Posterior vena cava (tissue), 2 donors: ENCODE measurements at regions not wholly inside any gene's neighbourhood (a gene's known extent, or its start where the extent isn't known, plus 50 kb on each side); places are given as distances from the start of the nearest gene placed in this dataset.

Experiments used
- DNase-seq: peaks from one replicate; pipeline ENCODE4 v3.0.0-alpha.2; 2020; ENCODE audit warnings: low spot score
- intact Hi-C, 2 donors: fragments of 100-400 bp; cut with DNase I; formaldehyde crosslinking; loops; one replicate each; pipeline versions ENCODE4 v1.14.1 to v1.14.2; 2022 to 2023
- donor health status: DM: yes; HTN: yes; CAD: no.
- donor health status: DM: yes; HTN: yes; CAD: no.

DNA sequence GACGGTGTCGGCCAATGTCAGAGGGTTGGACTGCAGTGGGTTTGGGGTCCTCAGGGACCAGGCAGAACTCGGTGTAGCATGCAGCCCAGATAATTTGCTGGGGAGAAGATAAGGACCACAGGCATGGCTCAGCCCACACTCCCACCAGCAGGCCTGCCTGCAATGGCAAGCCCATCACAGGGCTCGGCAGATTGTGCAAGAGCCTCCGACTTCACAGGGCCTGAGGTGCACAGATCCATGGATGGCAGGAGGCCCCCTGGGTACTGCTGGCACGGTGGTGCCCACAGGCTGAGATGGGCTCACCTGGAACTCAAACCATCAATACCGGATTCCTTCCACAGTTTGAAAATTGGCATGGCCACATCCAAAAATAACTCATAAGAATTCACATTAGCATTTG is 180.3 kb downstream of the TTLL2 start:
- DNase-seq = peak; percentile 75
- intact Hi-C loops = no loop called here

DNA sequence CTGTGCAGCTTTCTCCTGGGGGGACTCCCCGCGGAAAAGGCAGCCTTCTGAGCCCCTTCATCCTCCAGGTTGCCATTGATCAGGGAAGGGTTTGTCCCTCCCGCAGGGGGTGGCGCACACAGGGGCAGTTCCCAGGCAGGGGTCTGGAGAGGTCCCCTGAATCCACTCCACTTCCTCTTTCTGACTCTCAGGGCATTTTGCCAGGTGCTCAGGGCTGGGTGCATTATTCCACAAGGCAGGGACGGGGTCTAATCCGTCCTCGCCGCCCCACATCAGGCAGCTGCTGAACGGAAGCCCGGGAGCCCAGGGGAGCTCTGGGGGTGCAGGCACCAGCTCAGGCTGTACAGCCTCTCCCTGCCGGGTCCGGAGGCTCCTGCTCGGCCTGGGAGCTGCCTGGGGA is 180.9 kb downstream of the TTLL2 start:
- DNase-seq = peak; percentile 61
- intact Hi-C loops = no loop called here

DNA sequence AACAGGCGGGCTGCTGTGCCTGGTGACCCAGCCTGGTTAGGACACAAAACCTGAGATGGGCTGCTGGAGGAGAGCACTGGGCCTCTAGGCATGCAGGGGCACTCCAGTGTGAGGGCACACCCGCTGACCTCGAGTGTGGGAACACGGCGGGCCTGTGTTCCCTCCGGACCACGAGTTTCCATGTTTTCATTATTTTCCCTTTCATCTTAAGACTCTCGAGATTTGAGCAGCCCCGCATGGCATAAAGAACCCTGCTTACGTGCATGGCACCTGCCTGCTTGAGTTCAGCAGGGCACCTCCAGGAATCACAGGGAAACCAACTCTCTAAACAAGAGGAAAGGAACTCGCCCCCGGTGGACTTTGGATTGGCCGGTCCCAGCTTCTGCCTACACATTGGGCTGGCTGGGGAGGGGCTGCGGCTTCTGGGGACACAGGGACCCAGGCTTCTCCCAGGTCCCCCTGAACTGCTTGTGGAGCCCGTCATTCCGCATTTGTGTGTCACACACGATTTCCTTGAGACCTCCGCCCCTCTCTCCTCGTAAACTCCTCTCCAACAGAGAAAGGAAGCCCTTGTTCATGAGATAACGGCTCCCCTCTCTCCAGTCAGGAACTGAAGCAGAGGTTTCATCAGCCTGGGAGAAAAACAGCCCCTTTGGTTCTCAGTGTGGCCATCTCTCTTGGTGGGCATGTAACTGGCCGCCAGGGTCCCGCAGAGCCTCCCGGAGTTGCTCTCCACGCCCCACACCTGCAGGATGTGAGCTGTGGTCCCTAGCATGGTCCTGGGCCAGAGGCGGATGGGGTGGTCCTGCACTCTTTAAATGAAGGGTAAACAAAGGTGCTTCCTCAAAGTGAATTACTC is 181.8 kb downstream of the TTLL2 start:
- intact Hi-C loops = no loop called here
- peak; percentile 57 for DNase-seq

DNA sequence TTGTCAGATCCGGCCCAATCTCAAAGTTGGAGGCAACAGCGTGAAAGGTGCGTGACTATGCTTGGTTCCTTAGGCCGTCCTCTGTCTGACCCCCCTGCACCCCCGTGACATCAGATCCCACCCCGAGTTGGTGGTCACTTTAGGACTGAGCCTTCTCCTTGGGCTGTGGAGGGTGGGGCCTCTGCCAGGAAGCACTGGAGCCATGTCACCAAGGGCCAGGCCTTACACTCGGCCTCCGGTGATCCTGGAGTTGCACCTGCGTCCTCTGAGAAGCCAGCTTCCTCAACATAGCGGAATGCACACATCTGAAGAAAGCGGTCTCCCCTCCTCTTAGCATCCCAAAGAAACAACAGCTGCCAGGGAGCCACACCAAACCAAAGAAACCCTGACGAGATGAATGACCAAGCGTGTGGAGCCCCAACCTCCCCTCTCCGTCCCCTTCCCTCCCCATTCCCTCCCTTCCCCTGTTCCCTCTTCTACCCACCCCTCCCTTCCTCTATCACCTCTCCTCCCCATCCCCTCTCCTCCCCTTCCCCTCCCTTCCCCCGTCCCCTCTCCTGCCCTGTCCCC is 182.6 kb downstream of the TTLL2 start:
- DNase-seq = no peak
- intact Hi-C loops = no loop called here

DNA sequence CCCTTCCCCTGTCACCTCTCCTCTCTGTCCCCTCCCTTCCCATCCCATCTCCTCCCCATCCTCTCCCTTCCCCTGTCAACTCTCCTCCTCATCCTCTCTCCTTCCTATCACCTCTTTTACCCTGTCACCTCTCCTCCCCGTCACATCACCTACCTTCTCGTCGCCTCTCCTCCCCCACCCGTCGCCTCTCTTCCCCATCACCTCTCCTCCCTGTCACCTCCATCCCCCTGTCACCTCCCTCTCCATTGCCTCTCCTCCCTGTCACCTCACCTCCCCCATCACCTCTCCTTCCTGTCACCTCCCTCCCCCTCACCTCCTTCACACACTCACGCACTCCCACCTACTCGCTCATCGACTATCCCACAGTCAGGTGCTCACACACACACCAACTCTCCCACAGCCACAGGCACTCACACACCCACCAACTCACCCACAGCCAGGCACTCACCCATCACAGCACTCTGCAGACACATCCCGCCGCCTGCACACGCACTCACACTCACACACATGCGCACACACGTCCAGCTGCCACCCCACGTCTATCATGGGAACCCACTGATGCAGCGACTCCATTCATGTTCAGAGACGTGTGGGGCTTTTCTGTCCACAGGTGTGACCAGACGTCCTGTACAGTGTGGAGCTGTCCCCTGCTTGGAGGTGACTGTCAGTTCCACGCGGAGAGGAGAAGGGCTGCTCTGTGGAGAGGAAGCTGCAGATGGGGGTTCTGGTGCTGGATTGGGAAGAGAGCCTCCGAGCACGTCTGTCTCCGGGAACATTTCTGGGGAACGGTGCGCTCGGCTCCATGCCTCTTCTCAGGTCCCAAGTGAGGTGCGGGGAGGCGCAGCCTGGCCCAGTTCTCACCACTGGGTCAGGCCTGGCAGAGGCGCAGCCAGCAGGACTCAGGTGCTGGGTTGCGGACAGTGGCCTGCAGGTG is 184.3 kb downstream of the TTLL2 start:
- DNase-seq = peak; percentile 25

DNA sequence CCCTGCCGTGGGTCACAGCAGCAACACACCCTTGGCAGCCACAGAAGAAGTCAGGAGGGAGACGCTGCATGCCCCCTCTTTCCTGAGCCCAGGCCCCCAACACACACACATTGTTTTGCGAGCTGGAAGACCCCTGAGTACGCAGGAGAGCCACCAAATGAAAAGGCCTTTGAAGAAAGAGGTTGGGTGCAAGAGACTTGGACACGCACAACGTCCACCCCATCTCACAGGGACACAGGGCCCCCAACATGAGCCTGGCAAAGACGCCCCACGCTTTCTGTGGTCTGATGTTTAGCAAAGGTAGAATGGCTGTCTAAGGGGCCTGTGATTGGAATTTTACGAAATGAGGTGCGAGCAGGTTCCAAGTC is 185.0 kb downstream of the TTLL2 start:
- intact Hi-C loops = no loop called here
- DNase-seq = no peak

More for the DNA sequence above, 184.3 kb downstream of the TTLL2 start:
- intact Hi-C loops = no loop called here

DNA sequence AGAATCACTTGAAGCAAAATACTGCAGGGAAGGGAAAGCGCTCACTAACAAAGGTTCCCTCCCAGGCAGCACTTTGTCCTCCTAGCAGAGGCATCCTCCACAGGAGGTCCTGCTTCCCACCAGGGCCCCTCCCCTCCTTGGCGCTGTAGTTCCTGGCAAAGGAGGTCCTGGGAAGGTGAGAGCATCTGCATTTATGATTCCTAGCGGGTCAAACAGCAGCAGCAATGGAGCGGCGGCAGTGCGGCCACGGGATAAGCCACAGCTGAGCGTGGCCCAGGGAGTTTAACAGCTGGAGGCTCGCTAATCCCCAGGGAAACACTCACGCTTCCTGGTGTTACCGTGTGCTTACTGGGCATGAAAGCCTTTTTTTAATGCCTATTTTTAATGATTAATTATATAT is 185.8 kb downstream of the TTLL2 start:
- DNase-seq = no peak
- intact Hi-C loops = no loop called here

DNA sequence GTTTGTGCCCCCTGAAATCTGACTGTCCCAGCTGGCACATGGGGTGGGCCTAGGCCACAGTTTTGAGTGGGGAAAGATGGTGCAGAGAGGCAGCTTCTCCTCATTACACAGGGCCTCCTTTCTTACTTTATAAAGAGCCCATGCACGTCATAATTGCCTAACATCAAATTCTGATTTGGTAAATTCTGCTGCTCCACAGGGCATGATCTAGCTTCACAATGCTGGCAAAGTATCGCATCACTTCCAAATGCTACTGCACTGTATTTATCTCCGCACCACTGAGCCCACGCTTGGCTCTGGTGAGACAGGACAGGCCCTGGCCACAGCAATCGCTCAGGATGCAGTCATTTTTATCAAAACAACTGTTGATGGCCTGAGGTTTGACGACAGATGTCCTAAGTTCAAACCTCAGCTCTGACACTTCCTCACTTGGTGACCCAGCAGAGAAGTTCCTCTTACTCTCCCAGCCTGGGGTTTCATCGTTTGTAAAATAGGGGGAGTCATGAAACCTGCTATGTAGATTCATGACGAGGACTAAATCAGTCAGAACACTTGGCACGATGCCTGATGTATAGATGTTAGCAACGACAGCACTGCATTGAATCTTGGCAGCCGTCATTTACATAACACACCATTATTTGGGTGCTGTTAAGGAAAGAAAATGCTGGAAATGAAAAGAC is 187.9 kb downstream of the TTLL2 start:
- DNase-seq = no peak
- intact Hi-C loops = no loop called here

DNA sequence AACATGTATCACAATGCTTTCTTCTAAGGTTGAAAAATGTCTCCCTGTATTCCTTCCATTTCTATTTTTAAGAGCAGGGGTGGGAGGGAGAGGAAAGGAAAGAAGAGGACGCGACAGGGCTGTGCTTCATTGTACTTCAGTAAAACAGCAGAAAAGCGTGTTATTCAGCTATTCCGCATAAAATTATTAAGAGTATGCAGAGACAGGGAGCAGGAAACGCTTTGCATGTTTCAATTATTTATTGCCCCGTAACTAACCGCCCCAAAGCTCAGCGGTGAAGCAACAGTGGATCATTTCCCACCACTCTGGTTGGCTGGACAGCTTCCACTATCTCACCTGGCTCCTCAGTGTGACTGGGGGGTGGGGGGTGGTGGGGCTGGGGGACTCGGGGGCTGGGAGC is 188.9 kb downstream of the TTLL2 start:
- no peak for DNase-seq
- intact Hi-C loops = no loop called here

DNA sequence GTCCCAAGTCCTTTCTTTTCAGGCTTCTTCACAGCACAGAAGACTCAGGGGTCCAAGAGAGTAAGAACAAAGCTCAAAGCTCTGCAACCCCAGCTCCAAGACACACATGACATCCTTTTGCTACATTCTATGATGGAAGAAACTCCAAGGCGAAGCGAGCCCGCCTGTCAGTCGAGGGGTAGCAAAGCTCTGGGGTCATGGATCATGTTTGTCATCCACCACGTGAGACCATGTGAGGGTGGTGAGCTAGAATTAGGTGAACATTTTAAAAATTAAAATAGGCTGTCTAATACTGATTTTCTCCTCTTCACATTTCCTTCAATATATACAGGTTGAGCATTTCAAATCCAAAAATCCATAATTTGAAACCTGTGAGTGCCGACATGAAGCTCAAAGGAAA is 189.6 kb downstream of the TTLL2 start:
- intact Hi-C loops = no loop called here
- DNase-seq = no peak

DNA sequence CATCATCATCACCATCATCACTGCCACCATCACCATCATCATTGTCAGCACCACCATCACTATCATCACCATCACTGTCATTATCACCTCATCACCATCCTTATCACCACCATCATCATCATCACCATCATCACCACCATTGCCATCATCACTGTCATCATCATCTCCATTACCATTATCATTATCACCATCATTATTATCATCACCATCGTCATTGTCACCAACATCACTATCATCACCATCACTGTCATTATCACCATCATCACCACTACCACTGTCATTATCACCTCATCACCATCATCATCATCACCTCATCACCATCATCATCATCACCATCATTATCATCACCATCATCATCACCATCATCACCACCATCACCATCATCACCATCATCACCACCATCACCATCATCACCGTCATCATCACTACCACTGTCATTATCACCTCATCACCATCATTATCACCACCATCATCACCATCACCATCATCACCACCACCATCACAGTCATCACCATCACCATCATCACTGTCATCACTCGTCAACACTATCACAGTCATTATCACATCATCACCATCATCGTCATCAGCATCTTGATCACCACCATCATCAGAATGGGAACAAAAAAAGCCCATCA is 191.1 kb downstream of the TTLL2 start:
- intact Hi-C loops = no loop called here
- DNase-seq = no peak

DNA sequence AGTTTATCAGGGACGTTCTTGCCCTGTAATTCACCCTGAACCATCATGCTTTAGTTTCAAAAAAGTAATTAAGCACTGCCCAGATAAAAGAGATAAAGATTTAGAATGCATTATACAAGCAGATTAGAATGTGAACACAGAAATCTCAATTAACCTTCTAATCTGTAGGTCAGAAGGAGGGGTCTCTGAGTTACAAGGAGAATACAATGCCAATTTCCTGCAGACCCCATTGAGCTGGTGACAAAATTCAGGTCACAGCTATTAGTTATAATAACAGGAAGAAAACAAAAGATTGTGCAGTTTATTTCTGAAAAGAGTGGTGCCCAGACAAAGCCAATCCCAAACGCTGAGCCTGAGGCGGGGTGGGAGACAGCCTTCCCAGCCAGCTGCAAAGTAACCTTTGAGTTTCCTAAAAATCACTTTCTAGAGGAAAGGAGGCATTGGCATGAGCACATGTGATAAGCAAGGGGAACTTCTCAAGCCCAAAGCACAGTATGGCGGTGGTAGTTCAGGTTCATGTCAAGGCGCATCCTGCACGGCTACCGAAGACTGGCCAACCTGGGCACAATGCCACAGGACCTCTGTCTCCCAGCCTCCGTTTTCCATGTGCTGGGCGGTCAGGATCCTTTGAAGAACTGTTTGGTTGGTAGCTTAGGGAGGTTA is 192.5 kb downstream of the TTLL2 start:
- DNase-seq = no peak
- intact Hi-C loops = no loop called here

DNA sequence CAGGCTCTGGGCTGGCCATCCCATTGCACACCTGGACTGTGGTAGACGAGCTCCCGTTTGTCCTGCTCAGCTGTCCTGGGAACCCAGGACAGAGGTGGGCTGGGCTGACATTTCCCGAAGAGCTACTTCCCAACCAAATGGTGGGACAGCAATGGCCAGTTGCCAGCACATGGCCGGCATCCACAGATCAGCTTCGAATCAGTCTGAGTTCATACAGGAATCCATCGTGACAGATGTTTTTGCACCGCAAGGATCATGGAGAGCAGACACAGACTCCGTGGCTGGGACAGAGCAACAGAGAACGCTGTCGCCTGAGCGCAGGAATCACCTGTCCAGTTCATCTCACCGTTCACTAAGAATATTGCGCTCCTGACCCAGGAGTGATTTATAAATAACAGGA is 198.5 kb downstream of the TTLL2 start:
- no peak for DNase-seq
- intact Hi-C loops = no loop called here

DNA sequence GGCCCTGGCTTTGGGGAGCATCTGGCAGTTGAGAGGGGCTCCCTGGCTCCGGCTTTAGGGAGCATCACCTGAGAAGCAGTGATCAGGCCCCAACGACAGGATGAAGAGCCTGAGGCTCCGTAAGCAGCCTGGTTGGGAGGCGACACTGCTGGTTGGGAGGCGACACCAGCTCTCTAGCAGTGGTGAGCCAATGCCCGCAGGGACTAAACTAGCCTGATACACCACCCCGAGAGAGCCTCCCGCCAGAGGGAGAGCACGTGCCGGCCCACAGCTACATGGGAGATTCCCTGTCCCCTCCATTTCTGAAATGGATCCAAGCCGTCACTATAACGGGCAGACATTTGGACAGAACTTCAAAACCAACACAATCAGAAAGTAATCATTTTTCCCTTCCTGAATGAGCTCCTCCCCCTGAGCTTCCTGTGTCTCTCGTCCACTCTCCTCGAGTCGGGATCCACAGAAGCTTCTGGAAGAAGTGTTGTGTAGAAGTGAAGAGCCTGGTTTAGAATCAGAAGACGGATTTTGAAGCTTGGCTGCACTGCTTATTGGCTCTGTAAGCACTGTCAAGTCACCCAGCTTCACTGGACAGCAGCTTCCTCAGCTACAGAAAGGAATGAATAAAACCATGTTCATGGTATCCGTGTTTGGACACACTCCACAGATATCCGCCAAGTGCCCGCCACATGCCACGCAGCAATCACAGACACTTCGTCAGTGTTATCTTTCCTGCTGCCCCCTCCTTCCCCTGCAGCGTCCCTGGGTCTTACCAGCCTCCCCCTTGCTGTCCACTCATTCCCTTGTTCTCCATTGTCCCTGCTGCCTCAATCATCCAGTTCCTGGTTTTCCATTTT is 199.6 kb downstream of the TTLL2 start:
- intact Hi-C loops = no loop called here
- no peak for DNase-seq

DNA sequence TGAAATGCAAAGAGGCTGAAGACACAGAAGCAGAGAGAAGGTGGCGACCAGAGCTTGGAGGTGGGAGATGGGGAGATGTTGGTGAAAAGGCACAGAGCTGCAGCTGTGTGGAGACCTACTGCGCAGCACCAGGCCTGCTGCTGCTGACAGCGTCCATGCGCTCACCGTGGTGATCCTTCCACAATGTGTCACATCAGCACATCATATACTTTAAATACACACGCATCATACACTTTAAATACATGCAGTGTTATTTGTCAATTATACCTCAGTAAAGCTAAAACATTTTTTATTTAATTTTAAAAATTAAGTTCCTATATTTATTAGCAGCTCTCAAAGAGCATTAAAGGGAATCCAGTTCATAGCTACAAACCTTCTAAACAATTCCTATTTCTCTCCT is 200.9 kb downstream of the TTLL2 start:
- intact Hi-C loops = no loop called here
- DNase-seq = no peak

DNA sequence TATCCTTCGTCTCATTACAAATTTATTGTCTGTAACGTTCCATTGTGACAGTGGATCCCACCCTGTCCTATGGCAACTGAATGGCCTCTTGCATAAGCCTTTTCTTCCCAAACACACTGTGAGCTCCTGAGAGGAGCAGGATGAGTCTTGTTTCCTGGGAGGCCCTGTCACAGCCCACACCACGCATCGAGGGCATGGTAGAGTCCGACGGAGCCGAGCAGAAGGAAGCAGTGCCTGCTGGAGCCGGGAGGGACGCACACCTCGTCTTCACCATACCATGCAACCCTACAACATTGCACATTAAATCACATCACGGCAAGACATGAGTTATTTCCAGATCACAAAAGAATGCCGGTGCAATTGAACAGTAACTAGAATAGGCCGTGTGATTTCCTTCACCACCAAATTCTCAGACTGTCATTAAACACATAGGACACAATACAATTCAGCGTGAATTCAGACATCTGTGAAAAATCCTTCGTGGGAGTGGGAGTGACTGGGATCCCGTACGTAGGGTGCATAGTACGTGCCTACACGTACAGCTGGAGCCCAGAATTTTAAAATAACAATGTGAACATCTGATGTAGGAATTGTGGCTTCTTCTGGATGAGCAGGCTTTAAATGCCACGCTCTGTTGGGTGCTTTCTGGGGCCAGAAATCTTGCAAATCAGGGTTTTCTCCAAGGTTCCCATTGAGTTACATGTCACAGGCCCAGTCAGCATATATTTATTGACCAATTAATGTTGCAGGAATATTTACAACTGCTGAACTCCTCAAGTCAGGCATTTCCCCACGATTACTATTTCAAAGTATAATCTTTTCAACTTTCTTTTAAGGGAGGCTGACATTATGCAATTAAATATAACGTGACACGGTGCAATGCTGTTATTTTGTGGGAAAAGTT is 201.8 kb downstream of the TTLL2 start:
- intact Hi-C loops = no loop called here
- DNase-seq = no peak

DNA sequence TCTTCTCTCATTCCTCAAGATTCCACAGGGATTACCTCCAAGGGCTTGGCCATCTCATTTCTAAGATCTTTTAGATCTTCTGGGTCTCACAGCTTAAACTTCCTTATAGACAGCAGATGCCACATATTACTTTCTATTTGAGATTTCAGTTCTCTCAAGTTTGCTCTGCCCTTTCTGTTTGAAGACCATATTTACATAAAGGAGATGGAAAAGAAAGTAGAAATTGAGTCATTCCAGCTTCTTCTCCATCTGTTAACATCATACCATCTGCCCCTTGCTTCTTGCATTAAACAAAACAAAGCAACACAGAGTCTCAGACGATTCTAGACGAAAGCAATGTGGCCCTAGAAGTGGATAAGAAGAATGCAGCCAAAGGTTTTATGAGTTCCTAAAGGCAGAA is 203.4 kb downstream of the TTLL2 start:
- no peak for DNase-seq
- intact Hi-C loops = no loop called here
